HG03521 (cell line): ENCODE measurements at regions not wholly inside any gene's neighbourhood (a gene's known extent, or its start where the extent isn't known, plus 50 kb on each side); places are given as distances from the start of the nearest gene placed in this dataset.

Experiments
- ATAC-seq: cut with Tn5 transposase; IDR thresholded peaks from one replicate; pipeline ENCODE4 v1.9.1; 2021; ENCODE audit warnings: mild to moderate bottlenecking, moderate library complexity; ENCODE audit not compliant: unreplicated experiment

DNA sequence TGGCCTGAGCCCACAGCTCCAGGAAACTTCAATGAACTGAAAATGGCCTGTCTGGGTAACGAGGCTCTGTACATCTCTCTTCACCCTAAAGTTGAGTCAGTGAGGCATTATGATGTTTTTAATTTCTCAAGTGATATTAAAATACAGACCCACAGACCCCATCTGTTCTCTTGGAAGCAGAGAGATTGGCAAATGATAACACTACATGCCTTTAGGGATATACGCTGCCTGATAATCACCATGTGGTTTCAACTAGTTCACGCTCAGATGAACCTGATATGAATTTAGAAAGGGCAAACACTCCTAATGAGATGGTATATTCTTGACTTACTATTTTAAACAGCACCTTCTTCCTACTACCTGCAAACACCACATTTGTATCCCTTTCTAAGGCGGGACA lies 127.5 kb downstream of the RFC3 start:
- no peak for ATAC-seq

- no peak for ATAC-seq
Observed at GRCh38 chr13:33953203-33953602, 135.3 kb downstream of the RFC3 start.

GRCh38 chr13:33953781-33954180 lies 135.8 kb downstream of the RFC3 start:
- ATAC-seq = no peak

DNA sequence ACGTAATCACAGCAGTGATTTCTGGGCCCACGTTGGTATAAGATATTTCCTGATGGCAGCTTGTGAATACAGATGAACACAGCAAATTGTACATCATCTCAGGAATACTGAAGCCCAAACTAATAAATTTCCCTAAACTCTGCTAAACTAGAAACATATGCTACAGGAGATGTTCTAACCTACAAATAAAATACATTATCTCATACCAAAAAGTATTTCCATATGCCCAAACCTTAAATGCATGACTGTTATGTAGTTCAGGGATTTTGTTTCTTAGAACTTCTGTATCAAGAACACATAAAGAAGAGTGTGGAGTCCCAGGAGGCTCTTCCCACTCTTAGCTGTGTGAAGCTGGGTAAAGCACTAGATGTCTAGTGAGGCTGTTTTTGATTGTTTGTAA lies 138.4 kb downstream of the RFC3 start:
- ATAC-seq = no peak

- no peak for ATAC-seq
Observed at GRCh38 chr13:33957497-33957905, 139.6 kb downstream of the RFC3 start.

DNA sequence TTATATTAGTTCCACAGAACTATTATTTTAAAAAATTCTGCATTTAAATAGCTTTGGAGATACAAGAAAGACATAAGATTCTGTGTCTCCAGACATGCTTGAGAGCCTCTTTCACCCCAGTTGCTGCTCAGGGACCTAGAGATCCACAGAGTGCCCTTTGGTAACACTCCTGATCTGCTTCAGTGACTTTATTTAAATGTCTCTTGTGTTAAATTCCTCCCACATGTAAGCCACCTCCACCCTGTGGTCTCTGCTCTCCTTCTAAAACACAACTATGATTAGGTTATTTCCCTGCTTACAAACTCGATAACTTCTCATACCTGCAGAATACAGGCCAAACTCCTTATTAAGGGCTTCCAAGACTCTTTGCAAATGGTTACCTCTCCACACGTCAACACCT lies 141.0 kb downstream of the RFC3 start:
- no peak for ATAC-seq

GRCh38 chr13:33963134-33963533 lies 145.2 kb downstream of the RFC3 start:
- ATAC-seq = no peak

- ATAC-seq = no peak
Observed at GRCh38 chr13:33963895-33964294, 145.9 kb downstream of the RFC3 start.

DNA sequence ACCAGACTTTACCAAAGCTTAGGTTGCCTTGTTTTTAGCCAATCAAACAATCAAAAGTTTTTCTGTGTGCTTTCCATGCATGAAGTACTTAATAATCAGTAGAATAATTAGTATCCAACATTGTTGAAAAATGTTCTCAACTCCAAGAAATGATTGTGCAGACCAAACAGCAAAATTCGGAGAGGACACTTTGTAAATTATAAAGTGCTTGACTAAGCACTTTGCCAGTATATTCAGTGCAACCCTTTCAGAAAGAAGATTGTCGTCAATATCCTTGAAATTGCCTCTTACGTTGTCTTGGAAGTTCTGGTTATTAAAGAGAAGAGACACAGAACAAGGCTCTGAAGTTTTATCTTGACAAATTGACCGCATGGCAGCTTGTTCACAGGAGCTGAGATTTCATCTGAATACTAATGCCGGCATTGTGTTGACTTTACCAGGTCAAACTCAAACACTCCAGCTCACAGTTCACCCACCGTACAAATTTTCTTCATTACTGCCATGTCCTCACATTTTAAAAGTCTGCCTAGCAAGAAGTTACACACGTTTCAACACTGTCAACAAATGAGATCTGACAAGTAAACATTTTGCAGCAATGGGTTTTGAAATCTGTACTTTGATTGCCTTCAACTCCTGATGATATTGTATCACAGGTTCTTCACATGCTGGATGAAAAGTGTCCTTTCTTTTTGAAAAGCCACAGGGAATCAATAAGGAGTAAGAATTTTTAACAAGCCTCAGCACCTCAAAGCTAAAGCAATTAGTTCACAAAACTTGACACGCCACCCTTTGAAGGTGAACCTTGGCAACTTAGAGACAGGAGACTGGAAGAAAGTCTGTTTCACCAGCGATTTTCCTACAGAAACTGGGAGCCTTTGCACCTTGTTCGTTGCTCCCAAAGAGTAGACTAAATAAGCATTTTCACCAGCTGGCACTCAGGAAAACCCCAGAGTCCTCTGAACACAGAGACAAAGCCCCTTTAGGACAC lies 150.9 kb downstream of the RFC3 start:
- no peak for ATAC-seq

DNA sequence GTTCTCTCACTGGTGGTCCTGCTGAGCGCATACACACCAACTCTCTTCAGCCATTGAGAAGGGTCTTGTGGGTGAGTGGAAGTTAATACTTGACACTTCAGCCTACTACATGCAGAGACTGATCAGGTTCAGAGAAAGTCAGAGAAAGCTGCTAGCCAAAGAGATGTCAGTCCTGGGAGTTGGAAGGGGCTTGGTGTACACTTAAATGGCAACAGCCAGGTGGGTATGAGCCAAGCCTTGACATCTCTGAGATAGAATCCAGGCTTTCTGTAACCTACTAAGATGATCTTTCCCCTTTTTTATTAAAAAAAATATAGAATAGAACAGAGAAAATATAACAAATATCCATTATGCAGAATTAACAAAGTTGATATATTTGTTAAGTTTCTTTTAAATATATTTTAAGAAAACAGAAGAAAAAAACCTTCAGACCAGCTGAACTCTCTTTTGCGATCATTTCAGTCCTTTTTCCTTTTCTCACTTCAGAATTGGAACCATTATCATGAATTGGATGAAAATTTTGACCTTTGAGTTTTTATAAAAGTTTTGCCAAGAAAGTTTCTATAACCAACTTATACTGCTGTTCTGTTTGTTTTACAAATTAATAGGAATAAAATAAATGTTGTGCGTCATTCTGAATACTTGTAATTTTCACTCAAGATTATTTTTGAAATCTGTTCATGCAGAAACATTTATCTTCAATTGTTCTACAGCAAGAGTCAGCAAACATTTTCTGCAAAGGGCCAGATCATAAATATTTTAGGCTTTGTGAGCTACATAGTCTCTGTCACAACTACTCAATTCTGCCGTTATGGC lies 153.0 kb downstream of the RFC3 start:
- ATAC-seq = no peak

DNA sequence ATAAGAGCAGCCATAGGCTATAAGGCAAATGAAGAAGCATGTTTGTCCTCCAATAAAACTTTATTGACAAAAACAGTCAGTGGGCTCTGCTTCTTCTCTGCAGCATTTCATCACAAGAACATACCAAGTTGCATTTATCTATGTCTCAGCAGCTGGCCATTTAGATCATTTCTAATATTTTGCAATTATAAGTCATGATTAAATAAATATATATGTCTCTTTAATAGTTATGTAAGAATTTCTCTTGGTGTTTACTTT lies 153.5 kb downstream of the RFC3 start:
- no peak for ATAC-seq

DNA sequence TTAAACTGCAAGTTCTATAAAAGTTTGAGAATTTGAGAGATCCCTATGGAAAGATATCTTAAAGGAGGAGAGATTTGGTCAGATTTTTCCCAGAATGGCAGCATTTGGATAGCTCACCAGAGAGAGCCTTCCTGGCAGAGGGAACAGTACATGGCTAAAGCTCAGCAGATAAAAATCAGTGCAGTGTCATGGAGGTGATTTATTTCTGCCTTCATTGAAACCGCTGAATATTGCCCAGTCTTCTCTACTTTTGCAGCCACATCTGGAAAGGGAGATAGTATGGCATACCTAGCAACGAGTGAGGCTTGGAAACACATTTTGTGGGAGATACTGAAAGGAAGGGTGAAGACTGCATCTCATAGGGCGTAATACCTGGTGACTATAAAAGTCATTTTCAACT lies 155.2 kb downstream of the RFC3 start:
- ATAC-seq = no peak

- no peak for ATAC-seq
Observed at GRCh38 chr13:33976965-33977364, 159.0 kb downstream of the RFC3 start.

- ATAC-seq = no peak
Observed at GRCh38 chr13:33978653-33979052, 160.7 kb downstream of the RFC3 start.

DNA sequence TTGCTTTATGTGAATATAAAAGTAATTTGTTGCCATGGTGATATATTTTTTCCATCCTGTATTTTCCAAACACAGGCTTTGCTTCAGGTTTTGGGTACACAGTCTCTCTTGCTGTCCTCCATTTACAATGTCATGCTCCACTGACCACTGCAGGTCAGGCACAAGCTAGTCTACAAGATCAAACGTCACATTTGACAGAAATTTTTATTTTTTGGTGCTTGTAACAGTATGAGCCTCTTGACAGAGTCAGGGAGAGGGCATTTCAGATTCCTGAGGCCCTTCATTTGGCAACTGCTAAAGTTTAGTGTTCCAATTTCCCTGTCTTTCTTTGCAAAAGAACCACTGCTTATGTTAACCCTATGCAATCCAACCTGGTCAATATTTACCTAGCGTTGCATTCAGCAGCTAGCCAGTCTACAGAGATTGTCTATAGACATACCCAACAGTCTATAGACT lies 175.0 kb downstream of the RFC3 start:
- no peak for ATAC-seq

- ATAC-seq = no peak
Observed at GRCh38 chr13:33994198-33994597, 176.2 kb downstream of the RFC3 start.

GRCh38 chr13:33994826-33995502 lies 177.0 kb downstream of the RFC3 start:
- no peak for ATAC-seq

- ATAC-seq = no peak
Observed at GRCh38 chr13:33996636-33997035, 178.7 kb downstream of the RFC3 start.

- no peak for ATAC-seq
Observed at GRCh38 chr13:33997574-33997973, 179.6 kb downstream of the RFC3 start.

DNA sequence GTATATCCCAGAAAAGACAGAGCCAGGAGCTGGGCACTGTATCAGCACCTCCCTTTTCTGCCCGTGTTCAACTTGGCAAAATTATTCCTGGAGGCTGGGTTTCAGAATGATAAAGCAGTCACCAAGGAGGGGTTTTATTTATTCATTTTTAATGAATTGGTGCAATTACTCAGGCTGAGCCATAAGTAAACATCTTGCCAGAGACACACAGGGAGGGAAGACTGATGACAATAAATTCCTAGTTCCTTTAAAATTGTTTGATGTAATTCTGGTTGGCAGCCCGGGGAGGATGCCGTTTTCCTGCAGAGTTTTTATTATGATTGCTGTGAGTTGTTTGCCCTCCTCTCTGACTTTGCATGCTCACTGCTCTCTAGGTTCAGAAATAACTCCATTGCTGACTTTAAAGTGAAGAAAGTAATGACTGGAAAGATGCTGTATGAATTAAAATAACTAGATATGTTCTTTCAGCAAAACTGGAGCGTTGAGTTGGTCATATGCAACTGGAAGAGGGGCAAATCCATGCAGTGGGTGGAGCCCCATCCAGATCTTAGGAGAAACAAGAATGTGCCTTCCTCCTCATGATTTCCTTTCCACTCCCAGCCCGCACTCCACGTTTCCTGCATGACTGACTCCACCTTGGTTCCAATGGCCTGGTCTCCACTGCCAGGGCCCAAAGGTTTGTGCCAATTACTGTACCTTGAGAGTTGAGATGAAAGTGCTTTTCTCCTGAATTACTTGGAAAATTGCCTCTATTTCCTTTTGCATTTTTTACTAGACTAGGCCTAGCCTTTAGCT lies 182.1 kb downstream of the RFC3 start:
- ATAC-seq = no peak

GRCh38 chr13:34000955-34001354 lies 183.0 kb downstream of the RFC3 start:
- no peak for ATAC-seq
